GM18861 (cell line): ENCODE measurements at regions not wholly inside any gene's neighbourhood (a gene's known extent, or its start where the extent isn't known, plus 50 kb on each side); places are given as distances from the start of the nearest gene placed in this dataset.

Experiments used
- ATAC-seq: cut with Tn5 transposase; IDR thresholded peaks from one replicate; pipeline ENCODE4 v1.9.1; 2021; ENCODE audit not compliant: unreplicated experiment

DNA sequence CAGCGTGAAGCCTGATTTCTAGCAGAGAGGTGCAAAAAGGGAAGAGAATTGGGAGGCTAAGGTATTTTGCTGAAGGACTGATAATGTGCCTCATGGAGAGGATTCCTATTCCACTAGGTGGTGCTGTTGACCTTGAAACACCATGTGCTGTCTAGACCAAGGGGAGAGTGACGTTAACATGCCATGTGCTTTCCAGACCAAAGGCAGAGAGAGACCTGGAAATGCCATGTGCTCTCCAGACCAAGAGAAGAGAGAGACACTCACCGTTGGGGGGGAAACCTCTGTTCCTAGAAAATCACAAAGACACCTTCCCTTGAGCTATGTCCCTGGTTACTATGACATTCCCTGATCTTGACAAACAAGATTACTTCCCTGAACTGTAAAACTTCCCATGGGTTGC lies 286.0 kb upstream of the TUSC1 start:
- ATAC-seq, result no peak

DNA sequence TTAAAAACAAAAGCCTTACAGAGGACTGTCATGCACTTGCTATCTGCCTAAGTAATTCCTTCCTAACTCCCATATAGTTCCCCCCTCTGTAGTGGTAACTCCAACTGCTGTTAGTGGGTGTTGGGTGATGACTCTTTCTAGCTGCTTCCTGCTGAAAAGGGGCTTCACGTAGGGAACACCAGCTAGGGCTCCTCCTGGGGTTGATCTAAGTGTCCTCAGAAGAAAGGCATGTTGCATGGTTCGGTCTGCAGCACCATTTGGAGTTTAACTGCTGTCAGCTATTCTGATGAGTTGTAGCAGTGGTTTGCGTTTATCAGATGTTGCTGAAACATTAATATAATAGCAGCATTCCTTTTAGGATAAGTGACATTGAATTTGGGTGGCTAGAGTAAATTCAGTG lies 281.9 kb upstream of the TUSC1 start:
- ATAC-seq, result no peak

DNA sequence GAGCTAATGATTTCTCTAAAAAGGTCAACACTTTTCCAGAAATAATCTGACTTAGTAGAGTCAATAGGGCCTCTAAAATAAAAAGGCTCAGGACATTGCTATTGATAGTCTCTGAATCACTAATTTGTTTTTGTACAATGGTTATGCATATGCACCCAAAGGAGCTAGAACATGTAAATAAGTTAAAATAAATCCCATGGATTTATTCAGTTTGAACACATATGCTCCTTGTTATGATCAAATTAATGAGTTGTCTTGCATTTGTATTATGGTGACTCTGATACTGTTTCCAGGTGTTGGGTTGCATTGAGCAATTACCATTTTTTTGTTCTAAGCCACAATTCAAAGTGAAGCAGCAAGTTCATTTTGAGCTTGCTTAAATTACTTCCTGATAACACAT lies 276.0 kb upstream of the TUSC1 start:
- no peak for ATAC-seq

DNA sequence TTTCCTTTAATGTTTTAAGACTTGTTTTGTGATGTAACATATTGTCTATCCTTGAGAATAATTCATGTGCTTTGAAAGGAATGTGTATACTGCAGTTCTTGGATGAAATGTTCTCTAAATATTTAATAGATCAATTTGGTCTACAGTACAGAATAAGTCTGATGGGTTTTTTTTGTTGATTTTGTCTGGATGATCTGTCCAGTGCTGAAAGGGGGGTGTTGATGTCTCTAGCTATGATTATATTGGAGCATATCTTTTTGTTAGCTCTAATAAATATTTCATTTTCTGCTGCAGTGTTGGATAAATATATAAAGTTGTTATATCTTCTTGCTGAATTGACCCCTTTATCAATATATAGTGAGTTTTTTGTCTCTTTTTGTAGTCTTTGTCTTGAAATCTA lies 269.9 kb upstream of the TUSC1 start:
- no peak for ATAC-seq

DNA sequence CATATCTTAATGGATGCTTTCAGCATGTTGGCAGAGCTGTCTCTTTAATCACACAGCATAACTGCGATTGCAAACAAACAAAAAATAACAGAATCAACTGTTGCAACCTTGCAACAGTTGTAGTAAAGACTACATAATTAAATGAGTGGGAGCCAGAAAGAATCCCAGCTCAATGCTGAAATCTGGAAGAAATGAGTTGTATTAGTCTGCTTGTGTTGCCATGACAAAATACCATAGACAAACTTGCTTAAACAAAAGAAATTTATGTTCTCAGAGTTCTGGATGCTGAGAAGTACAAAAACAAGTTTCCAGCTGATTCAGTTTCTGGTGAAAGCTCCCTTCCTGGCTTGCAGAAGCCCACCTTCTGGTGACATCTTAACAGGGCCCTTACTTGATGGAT lies 260.9 kb upstream of the TUSC1 start:
- no peak for ATAC-seq

DNA sequence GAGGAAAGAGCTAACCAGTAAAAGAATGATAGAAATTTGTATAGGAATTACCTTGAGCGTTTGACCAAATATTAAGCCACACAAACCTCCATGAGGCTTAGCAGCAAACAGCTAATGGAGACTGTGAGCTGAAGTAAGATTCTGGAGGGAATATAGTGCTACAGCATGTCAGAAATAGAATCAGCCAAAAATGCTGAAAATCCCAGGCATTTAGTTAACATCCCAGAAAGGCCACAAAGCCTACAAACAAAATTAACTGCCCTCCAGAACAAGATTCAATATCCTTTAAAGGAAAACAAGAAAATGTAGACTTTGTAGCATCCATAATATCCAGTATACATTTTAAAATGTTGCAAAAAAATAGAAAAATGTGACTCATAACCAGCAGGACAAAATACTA lies 257.8 kb upstream of the TUSC1 start:
- ATAC-seq, result no peak

DNA sequence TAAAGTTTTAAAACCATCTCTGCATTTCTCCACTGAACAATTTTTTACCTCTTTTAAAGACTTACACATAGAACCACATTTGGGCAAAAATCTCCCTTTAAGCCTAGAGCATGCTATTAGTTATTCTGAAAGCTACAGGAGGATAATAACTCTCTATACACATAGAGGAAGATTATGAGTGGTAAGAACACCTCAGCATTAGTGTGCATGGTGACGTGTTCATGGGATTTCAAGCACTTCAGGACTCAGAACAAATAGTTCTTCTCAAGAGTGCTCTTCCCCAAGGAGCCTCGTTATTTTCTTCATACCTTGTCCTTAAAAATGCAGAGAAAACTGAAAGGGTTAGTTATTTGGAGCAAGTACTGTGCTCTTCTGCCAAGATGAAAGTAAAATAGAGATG lies 256.9 kb upstream of the TUSC1 start:
- ATAC-seq, result no peak

DNA sequence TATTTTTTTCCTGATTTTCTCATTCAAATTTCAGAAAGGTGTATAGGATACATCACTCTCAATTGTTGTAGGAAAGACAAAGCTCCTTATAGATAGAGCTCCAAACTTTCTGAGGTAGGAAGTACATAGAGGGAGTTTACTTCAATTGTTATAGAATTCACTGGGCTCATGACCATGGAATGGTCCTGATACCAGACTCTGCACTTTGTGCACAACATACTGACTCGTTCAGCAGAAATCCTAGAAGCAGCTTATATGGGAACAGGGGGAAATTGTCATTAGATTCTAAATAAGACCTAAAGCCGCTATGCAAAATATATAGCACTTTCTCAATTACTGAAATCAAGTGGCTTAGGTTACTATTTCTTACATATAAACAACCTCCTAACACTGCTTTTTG lies 240.5 kb upstream of the TUSC1 start:
- ATAC-seq, result no peak

DNA sequence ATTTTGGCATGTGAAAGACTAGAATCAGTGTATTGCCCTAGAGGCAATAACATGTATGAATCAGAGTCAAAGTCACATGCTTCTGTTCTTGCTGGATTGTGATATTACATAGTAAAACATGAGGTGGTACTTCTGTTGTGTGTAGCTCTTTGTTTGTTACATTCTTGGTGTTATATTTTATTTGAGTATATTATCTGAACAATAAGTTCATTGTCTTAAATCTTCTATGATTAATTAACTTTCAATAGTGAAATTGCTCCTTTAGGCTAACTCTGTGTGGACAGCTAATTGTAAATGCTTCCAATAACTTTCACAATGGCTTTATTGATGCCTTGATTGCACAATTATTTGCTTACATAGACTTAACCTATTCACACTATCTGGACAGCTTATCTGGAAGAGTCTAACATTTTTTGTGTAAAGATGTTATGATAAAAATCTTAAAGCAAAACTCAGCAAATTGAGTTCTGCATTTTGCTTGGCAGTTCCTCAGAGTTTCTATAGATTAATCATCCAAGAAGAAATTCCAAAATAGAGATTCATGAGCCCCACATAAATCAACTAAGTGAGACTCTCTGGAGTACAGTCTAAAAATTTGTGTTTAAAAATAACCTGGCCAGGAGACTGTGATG lies 239.6 kb upstream of the TUSC1 start:
- no peak for ATAC-seq

DNA sequence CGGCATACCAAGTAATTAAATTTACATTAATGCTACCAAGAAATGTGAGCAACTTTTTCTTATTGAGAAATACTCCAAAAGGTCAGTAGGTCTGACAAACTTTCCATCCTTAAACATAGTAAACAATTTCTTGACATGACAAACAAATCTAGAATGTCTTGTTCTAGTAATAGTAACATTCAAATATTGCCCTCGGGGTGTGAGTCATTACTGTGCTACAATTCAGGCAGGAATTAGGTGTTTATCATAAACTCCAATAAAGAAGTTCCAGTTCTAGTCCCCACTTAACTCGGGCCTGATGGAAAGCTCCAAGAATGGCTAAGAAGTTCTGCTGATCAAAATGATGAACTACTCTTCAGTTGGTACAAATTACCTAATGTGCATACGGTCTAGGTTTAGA lies 235.6 kb upstream of the TUSC1 start:
- ATAC-seq, result no peak

DNA sequence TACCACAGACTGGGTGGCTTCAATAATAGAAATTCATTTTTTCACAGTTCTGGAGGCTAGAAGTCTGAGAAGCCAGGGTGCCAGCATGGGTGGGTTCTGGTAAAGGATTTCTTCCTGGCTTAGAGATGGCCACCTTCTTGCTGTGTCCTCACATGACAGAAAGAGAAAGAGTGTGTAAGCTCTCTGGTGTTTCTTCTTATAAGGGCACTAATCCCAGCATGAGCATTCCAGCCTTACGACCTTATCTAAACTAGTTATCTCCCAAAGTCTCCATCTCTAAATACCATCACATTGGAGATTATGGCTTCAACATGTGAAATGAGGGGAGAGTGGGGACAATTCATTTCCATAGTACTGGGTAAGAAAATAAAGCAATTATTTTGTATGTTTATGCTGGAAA lies 226.5 kb upstream of the TUSC1 start:
- ATAC-seq, result no peak

DNA sequence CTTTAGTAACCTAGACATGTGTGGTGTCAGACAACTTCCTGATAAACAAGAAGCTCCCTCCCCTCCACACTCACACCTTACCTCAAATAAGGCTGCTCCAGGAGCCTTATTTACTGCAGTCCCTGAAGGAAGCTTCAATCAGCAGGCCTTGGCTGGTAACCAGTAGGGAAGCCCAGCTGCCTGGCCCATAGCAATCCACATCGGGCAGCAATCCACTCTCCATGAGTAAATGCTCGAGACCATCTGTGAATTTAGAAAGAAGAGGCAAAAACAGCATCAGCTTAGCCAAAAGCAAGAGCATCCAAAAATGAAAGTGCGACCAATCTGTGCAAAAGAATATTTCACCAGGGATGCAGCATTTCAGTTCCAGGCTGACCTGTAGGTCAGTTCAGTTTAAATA lies 213.3 kb upstream of the TUSC1 start:
- ATAC-seq, result no peak

DNA sequence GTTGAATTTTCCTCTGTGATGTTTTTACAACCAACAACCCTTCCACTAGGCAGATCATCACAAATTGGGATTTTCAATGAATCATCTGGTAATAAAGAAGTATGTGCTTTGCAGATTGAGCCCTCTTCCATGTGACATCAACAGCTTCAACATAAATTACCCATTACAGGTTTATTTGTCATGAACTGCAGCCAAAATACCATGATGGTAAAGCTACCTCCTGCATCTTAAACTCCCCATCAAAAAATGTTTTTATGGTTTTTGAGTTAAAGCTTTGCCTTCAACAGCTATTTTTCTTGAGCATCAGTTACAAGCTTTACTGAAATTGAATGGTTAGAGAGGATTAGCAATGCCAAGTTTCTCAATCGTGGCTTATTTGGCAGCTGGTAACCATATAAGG lies 211.4 kb upstream of the TUSC1 start:
- no peak for ATAC-seq

DNA sequence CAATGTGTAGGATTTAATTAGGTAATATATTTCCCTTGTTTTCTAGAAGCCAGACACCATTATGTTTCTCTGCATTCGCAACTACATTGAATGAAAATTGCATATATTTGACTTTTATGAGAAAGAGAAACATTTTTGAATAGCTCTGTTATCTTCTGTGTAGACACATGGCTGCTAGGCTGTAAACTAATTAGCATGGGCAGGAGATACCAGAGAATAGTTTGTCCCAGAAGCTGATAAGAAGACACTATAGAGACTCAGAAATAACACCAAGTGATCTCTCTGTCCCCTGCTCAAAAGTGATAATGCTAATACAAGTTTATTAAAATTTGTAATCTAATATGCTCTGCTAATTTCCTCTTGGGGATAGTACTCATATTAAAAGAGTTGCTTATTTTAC lies 198.0 kb upstream of the TUSC1 start:
- ATAC-seq, result no peak

DNA sequence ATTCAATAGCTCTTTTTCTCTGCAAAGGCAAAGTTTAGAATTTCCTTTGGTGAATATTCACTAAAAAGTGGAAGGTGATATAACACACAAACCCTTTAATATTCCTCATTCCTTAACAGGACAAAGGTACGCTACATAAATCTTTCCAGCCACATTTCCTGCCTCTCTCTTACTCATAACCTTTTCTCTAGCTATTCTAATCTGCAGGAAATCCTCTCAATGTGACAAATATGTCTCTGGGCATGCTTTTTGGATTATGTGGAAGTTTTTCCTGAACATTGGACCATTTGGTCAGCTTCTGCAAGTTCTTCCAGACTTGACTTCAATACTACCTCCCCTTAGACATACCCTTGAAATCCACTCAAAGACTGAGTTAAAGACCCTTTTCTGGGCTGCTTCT lies 186.3 kb upstream of the TUSC1 start:
- ATAC-seq, result no peak

DNA sequence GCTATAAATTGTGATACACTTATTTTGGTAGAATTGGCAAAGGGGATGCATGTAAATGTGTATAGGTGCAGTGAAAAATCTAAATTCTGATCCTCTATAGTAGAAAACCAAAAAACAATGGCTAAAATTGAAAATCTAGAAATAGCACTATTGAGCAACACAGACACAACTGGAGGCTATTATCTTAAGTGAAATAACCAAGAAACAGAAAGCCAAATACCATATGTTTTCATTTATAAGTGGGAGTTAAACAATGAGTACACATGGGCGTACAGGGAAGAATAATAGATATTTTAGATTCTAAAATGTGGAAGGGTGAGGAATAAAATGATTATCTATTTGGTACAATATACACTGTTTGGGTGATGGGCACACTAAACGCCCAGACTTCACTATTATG lies 183.2 kb upstream of the TUSC1 start:
- no peak for ATAC-seq

DNA sequence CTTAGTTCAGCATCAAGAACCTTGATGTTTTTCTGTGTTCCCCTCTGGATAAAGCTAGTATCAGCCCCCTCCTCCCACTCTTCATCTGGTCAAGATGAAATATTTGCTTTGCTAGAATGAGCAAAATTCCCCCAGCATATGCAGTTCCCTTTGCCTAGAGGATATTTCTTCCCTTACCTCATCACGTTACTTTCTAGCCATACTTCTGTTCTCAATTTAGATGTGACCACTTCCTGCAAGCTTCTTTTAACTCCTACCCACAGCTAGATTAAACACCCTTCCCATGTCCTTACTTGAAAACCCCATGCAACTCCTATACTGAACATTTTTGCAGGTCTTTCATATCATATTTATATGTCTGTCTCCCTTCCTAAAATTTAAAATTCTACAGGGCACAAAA lies 178.9 kb upstream of the TUSC1 start:
- no peak for ATAC-seq

DNA sequence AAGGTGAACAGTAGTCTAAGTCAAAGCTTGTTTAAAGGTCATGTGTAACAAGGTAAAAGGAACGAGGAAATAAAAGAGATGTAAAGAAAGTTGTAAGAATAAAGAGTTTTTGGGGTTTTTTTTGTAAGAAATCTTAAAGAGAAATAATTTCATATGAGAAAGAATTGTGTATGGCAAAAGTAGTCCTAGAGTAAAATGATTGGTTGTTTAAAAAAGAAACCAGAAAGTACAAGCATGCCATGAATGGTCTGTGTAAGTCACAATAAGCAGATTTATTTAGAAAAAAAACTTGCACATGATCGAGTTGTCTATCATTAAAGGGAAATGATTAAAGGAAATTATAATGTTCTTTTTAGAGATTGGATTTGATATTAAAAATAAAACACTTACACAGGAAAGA lies 172.6 kb upstream of the TUSC1 start:
- ATAC-seq, result no peak

DNA sequence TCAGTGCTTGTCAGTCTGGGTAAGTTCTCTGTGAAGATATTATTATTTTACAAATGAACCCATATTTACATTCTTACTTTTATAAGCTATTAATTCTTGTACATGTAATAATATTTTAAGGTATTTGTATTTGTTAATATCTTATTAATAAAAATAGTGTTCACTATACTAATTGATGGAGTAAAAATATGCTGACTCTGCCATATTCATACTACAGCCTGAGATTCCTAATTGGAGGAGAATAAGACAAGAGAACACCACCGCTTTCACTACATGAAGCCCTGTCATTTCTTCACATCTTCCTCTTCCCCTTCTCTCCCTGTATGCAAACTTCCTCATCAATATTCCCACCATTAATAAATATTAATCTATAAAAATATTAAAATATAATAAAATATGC lies 167.6 kb upstream of the TUSC1 start:
- no peak for ATAC-seq

DNA sequence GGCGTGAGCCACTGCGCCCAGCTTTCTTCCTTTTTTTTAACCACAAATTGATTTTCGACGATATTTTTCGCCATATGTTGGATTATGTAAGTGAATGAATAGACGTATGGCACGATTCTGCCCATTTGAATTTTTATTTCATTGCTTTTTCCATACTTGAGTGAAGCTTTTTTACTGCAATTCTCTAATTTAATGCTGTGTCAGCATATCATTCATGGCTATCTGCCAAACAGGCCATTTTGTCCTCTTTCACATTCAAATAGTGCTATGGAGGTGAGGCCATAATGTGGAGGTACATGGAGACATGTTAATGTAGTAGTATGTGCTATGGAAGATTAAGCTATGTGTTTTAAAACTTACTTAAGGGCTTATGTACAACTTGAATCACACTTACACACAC lies 152.1 kb upstream of the TUSC1 start:
- no peak for ATAC-seq

DNA sequence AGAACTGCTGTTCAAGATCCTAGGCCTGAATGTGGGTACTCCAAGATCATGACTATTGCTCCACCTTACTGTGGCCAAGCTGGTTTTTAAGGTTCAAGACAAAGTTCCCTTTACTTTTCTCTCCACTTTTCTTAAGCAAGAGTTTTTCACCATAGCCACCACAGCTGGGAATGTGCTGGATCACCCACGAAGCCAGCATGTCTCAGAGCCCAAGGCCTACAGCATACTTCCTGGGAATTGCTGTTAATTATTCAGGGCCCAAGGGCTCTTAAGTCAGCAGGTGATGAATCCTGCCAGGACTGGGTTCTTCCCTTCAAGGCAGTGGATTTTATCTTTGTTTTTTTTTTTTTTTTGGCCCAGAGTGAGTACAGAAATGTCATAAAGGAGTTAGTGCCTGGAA lies 149.4 kb upstream of the TUSC1 start:
- no peak for ATAC-seq

DNA sequence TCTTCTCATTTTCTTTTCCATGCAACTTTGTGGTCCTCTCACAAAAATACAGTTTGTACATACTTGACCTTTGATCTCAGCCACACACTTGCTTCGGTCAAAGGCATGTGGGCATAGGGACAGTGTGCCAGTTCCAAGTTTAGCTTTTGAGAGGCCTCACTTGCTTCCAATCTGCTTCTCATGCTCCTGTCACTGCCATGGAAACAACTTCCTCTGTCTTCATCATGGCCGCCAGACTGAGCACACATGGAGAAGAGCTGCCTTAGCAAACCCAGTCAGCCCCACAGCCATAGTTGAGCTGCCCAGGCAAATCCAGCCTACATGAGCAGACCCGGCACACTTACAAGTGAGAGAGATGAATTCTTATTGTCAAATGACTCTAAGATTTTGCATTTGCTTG lies 138.2 kb upstream of the TUSC1 start:
- no peak for ATAC-seq

DNA sequence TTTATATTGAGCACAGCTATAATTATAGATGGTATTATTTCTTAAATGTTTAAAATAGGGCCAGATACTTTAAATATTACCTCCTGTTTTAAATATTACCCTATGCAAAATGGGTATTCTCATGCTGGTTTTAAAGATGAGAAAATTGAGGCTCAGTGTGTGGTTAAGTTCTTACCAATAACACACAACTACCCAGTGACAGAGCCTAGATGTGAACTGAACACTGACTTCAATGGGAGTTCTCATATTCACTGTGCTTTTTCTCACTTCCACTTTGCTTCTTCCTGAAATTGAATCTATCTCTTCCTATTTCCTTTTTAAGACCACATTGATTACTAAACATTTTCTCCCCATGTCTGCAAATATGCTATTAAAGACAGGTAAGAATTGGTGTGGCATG lies 135.8 kb upstream of the TUSC1 start:
- ATAC-seq, result no peak

DNA sequence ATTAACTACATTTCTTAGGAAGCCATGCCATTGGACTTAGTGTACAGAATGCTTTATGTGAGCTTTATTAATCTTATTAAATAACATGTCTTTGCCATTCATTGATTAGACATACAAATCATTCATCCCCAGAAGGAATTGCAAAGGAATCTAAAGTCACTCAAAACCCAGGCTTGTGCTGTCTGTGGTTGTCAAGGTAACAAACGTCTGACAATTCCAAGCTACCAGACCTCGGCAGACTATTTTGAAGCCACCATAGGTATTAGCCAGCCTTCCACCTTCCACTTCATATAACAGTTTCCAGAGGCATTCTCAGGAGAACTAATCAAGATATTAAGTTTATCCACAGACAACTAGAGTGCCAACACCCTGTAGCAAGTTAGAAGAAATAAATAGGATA lies 135.2 kb upstream of the TUSC1 start:
- no peak for ATAC-seq
